MCF 10A (cell line): ENCODE measurements at regions not wholly inside any gene's neighbourhood (a gene's known extent, or its start where the extent isn't known, plus 50 kb on each side); places are given as distances from the start of the nearest gene placed in this dataset.

Source experiments
- BruUV-seq: library from RNA; stranded (reverse); fragments of 400-500 nt; replicated peaks from 2 replicates; lab custom pipeline; 2021; lab: Mats Ljungman, UMichigan
- CTCF ChIA-PET: fragments of 300-600 bp; sonication (Branson Sonifier 250); formaldehyde crosslinking; extraction: SDS; loops from one replicate; lab custom pipeline; 2021; ENCODE audit warnings: antibody characterized with exemption, inconsistent platforms; lab: Yijun Ruan, JAX
- POLR2A ChIA-PET: fragments of 300-600, 350-650 bp; sonication (Branson Sonifier 250); formaldehyde crosslinking; extraction: SDS; loops from one replicate; lab custom pipeline; 2020; ENCODE audit warnings: antibody characterized with exemption, inconsistent platforms; lab: Yijun Ruan, JAX
- DNase-seq: peaks from one replicate; pipeline ENCODE4 v3.0.0-alpha.2; 2018; ENCODE audit not compliant: unreplicated experiment
- H3K27ac Mint-ChIP-seq: one replicate; pipeline ENCODE4 v1.8.0; 2022; ENCODE audit warnings: mild to moderate bottlenecking, low read depth, mixed read lengths; ENCODE audit not compliant: unreplicated experiment
- H3K27me3 Mint-ChIP-seq: one replicate; pipeline ENCODE4 v1.8.0; 2022; ENCODE audit warnings: mixed read lengths; ENCODE audit not compliant: insufficient read depth, unreplicated experiment
- H3K36me3 Mint-ChIP-seq: one replicate; pipeline ENCODE4 v1.8.0; 2022; ENCODE audit warnings: mild to moderate bottlenecking, moderate library complexity, mixed read lengths; ENCODE audit not compliant: insufficient read depth, unreplicated experiment
- H3K4me1 Mint-ChIP-seq: one replicate; pipeline ENCODE4 v1.8.0; 2022; ENCODE audit warnings: mixed read lengths; ENCODE audit not compliant: insufficient read depth, unreplicated experiment
- H3K4me3 Mint-ChIP-seq: one replicate; pipeline ENCODE4 v1.8.0; 2022; ENCODE audit warnings: mild to moderate bottlenecking, moderate library complexity, mixed read lengths; ENCODE audit not compliant: unreplicated experiment
- H3K9me3 Mint-ChIP-seq: one replicate; pipeline ENCODE4 v1.8.0; 2022; ENCODE audit warnings: mixed read lengths; ENCODE audit not compliant: unreplicated experiment
- intact Hi-C: fragments of 100-400 bp; cut with micrococcal nuclease; formaldehyde crosslinking; loops from 2 replicates; pipeline ENCODE4 v1.14.1; 2022
- TF ChIP-seq, protein P1 (sequence below): fragments of 200-600 bp; IDR thresholded peaks from one replicate; pipeline ENCODE4 v1.8.0; 2022; ENCODE audit warnings: antibody characterized with exemption, mild to moderate bottlenecking; ENCODE audit not compliant: unreplicated experiment

GRCh38 chr6:21823371-21823770, 229.8 kb downstream of the SOX4 start:
- Mint-ChIP-seq H3K36me3 (no peaks in the 10 kb centered on the region), H3K4me3 (no peak overlapping the region), H3K4me1 (peaks cover 3% of the 10 kb centered on the region), H3K27ac (no peak overlapping the region), H3K27me3 (no peaks in the 10 kb centered on the region), H3K9me3 (no peaks in the 10 kb centered on the region)
- CTCF ChIA-PET = no interaction called here
- TF ChIP-seq, protein P1, sequence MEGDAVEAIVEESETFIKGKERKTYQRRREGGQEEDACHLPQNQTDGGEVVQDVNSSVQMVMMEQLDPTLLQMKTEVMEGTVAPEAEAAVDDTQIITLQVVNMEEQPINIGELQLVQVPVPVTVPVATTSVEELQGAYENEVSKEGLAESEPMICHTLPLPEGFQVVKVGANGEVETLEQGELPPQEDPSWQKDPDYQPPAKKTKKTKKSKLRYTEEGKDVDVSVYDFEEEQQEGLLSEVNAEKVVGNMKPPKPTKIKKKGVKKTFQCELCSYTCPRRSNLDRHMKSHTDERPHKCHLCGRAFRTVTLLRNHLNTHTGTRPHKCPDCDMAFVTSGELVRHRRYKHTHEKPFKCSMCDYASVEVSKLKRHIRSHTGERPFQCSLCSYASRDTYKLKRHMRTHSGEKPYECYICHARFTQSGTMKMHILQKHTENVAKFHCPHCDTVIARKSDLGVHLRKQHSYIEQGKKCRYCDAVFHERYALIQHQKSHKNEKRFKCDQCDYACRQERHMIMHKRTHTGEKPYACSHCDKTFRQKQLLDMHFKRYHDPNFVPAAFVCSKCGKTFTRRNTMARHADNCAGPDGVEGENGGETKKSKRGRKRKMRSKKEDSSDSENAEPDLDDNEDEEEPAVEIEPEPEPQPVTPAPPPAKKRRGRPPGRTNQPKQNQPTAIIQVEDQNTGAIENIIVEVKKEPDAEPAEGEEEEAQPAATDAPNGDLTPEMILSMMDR = no peak
- DNase-seq = no peak
- no TSS peak for BruUV-seq
- intact Hi-C loops = no loop called here
- POLR2A ChIA-PET = no interaction called here

- H3K27ac Mint-ChIP-seq = no peak overlapping the region
- H3K27me3 Mint-ChIP-seq = no peaks in the 10 kb centered on the region
- TF ChIP-seq, protein P1 = no peak
- ChIA-PET CTCF (interaction anchor here (0.5 to 0.6 kb wide), 2 partner anchors 22 to 194 kb away, joined by 3 read pairs; no protein-coding TSS in a partner anchor), POLR2A (no interaction called here)
- H3K4me3 Mint-ChIP-seq = no peak overlapping the region
- peaks cover 3% of the 10 kb centered on the region for H3K4me1 Mint-ChIP-seq
- intact Hi-C loops = no loop called here
- H3K9me3 Mint-ChIP-seq = no peaks in the 10 kb centered on the region
- no peak for DNase-seq
- BruUV-seq = no TSS peak
- H3K36me3 Mint-ChIP-seq = no peaks in the 10 kb centered on the region
Measured at GRCh38 chr6:21824431-21825177, 231.1 kb downstream of the SOX4 start.

DNA sequence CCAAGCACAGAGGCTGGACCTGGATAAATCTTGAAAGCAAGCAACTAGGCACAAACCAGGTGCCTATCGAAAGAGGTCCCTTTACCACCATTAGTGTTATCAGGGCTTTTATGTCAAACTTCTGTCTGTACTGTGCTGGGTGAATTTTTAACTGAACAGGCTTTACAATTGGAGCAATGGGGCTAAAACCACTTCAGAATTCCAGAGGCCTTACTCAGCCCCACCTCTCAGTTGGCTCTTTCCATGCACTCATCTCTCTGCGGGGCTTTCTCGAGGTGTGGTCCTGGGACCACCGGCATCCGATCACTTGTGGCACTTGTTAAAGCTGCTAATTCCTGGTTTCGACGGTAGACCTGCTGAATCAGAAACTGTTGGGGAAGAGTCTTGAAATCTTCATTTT, 232.5 kb downstream of the SOX4 start:
- POLR2A ChIA-PET = no interaction called here
- Mint-ChIP-seq H3K4me1 (peaks cover 3% of the 10 kb centered on the region), H3K27ac (no peak overlapping the region), H3K4me3 (no peak overlapping the region), H3K9me3 (no peaks in the 10 kb centered on the region), H3K27me3 (no peaks in the 10 kb centered on the region), H3K36me3 (no peaks in the 10 kb centered on the region)
- no TSS peak for BruUV-seq
- no peak for DNase-seq
- TF ChIP-seq, protein P1 = no peak
- intact Hi-C loops = no loop called here
- CTCF ChIA-PET = no interaction called here

DNA sequence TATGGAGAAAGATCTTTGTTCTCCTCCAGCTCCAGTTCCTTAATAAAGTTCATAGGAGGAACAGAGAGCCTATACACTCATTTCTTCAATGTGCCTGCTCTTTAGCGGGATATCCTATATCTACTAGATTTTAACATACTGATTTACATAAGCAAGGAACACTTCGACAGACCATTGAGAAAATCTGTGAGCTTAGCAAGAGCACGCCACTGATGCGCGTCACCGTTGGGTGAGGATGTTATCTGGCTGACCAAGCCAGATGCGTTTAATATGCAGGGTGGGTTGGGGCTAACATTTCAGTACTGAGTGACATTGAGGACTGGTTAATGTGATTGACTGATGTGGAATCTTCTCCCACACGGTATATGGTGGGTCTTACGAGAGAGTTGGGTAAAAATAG, 233.4 kb downstream of the SOX4 start:
- POLR2A ChIA-PET = no interaction called here
- CTCF ChIA-PET = interaction anchor here (0.6 to 0.7 kb wide), 3 partner anchors 11 to 385 kb away, joined by 3 to 4 read pairs (median 3); no protein-coding TSS in a partner anchor
- no peak for DNase-seq
- intact Hi-C loops = no loop called here
- Mint-ChIP-seq H3K4me1 (peaks cover 3% of the 10 kb centered on the region), H3K4me3 (no peak overlapping the region), H3K9me3 (no peaks in the 10 kb centered on the region), H3K27me3 (no peaks in the 10 kb centered on the region), H3K27ac (no peak overlapping the region), H3K36me3 (no peaks in the 10 kb centered on the region)
- BruUV-seq = no TSS peak
- TF ChIP-seq, protein P1 = no peak
